HL-60 (cell line): ENCODE measurements at regions not wholly inside any gene's neighbourhood (a gene's known extent, or its start where the extent isn't known, plus 50 kb on each side); places are given as distances from the start of the nearest gene placed in this dataset.

ENCODE experiments used
- POLR2AphosphoS5 ChIP-seq: IDR thresholded peaks from 2 replicates; pipeline ENCODE4 v1.6.1; 2012; ENCODE audit warnings: low read depth
- TF ChIP-seq, protein P1 (sequence below): IDR thresholded peaks from one replicate; pipeline ENCODE4 v1.5.1; 2011; ENCODE audit warnings: low read length, control low read depth, inconsistent platforms; ENCODE audit not compliant: insufficient read depth

GRCh38 chr1:29591601-29592260 lies 355.4 kb downstream of the PTPRU start:
- TF ChIP-seq POLR2AphosphoS5 = no peak
- TF ChIP-seq, protein P1, sequence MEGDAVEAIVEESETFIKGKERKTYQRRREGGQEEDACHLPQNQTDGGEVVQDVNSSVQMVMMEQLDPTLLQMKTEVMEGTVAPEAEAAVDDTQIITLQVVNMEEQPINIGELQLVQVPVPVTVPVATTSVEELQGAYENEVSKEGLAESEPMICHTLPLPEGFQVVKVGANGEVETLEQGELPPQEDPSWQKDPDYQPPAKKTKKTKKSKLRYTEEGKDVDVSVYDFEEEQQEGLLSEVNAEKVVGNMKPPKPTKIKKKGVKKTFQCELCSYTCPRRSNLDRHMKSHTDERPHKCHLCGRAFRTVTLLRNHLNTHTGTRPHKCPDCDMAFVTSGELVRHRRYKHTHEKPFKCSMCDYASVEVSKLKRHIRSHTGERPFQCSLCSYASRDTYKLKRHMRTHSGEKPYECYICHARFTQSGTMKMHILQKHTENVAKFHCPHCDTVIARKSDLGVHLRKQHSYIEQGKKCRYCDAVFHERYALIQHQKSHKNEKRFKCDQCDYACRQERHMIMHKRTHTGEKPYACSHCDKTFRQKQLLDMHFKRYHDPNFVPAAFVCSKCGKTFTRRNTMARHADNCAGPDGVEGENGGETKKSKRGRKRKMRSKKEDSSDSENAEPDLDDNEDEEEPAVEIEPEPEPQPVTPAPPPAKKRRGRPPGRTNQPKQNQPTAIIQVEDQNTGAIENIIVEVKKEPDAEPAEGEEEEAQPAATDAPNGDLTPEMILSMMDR = no peak
